ENCODE measurements at regions not wholly inside any gene's neighbourhood (a gene's known extent, or its start where the extent isn't known, plus 50 kb on each side); places are given as distances from the start of the nearest gene placed in this dataset.

DNA sequence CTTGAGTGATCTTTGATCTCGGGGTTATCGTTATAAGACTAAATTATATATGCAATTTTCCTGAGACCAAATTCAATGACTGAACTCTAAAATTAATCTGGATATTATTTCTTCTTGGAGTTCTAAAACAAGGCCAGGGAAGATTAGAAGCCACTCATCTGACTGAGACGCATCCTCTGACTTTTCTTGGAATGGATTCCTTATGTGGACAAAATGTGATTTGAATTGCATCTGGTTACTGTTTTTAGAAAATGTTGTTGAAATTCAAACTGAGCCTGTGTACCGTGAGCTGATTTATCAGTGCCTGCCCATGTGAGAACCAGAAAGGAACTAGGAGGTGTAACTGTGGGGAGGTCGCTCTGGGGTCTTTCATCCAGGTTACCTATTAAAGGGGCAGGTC lies 330.8 kb downstream of the OSR1 start:
- DNase-seq (ENCODE audit: low spot score), result no peak
- TF ChIP-seq, protein P1, sequence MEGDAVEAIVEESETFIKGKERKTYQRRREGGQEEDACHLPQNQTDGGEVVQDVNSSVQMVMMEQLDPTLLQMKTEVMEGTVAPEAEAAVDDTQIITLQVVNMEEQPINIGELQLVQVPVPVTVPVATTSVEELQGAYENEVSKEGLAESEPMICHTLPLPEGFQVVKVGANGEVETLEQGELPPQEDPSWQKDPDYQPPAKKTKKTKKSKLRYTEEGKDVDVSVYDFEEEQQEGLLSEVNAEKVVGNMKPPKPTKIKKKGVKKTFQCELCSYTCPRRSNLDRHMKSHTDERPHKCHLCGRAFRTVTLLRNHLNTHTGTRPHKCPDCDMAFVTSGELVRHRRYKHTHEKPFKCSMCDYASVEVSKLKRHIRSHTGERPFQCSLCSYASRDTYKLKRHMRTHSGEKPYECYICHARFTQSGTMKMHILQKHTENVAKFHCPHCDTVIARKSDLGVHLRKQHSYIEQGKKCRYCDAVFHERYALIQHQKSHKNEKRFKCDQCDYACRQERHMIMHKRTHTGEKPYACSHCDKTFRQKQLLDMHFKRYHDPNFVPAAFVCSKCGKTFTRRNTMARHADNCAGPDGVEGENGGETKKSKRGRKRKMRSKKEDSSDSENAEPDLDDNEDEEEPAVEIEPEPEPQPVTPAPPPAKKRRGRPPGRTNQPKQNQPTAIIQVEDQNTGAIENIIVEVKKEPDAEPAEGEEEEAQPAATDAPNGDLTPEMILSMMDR (IDR thresholded peaks at IDR 0.05; ENCODE audit: extremely low read depth, insufficient read depth, missing control alignments), result no peak
- in situ Hi-C loops (cut with MboI; ENCODE audit: low pct_unique_long_range_greater_than_20kb, low sequenced_read_pairs, unreplicated experiment), result no loop called here

DNA sequence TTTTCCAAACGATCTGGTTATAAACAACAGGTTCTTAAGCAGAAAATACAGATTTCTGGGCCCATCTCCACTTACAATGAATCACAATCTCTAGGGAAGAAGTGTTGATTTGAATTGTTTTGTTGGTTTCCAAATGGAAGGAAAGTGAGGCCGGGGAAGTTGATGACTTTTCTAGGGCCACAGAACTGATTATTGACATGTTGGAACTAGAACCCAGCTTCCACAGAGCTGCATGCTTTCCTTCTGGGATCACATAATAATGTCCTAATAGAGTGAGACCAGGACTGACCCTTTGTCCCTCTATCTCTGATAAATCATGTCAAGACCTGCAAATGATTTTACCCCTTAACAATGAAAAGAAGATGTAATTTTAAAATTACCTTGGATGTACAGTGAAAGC lies 332.2 kb downstream of the OSR1 start:
- in situ Hi-C loops (cut with MboI; ENCODE audit: low pct_unique_long_range_greater_than_20kb, low sequenced_read_pairs, unreplicated experiment), result no loop called here
- DNase-seq (ENCODE audit: low spot score), result no peak
- TF ChIP-seq, protein P1 (IDR thresholded peaks at IDR 0.05; ENCODE audit: extremely low read depth, insufficient read depth, missing control alignments), result no peak

DNA sequence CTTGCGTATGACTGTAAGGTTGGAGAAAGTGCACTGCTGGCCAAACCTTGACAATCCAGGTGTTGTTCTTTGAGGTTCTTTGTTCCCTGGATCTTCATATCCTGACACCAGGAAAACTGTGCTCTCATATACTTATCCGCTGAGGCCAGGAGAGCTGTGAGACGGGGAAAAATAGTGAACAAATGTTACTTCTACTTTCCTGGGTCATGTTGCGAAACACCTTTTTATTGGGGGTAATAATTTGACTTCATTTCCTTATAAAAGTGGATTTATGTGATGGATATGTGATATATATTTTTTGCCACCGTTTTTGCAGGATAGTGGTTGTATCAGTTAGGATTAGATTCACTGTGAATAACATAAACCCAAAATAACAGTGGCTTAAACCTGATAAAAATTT lies 336.1 kb downstream of the OSR1 start:
- in situ Hi-C loops (cut with MboI; ENCODE audit: low pct_unique_long_range_greater_than_20kb, low sequenced_read_pairs, unreplicated experiment), result no loop called here
- DNase-seq (ENCODE audit: low spot score), result no peak
- TF ChIP-seq, protein P1 (IDR thresholded peaks at IDR 0.05; ENCODE audit: extremely low read depth, insufficient read depth, missing control alignments), result no peak

DNA sequence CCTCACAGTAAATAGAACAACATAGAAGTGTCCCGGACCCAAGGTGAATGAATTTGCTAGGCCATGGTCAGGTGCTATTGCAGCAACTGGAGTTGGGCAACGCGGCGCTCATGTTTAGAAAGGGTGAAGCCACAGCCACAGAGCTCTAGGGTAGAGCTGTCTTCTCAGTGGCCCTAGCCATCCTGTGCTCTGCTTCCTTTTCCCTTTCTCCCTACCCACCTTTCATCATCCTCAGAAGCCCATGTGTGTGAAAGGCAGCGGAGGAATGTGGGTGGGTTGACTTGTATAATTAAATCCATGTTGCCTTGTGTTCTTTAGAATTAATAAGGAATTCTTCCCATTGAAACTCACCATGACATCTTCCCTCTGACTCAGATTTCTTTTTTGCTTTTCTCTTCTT lies 336.7 kb downstream of the OSR1 start:
- DNase-seq (ENCODE audit: low spot score), result no peak
- TF ChIP-seq, protein P1 (IDR thresholded peaks at IDR 0.05; ENCODE audit: extremely low read depth, insufficient read depth, missing control alignments), result no peak
- in situ Hi-C loops (cut with MboI; ENCODE audit: low pct_unique_long_range_greater_than_20kb, low sequenced_read_pairs, unreplicated experiment), result no loop called here

DNA sequence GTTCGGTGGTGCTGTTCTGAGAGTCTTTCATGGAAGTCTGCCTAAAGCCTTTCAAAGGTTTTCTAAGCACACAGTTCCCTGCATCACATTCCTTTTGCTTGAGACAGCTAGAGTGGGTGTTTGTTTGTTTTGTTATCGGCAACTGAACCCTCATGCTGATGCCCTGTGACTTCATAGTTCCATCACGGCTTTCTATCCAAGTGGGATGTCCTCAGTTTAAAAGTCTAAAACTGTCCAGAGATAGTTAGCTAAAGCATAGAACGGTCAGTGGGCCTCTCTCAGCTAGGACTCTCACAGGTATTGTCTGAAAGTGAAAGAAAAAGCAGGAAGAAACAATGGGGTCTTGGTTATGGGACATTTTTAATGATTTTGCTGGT lies 337.3 kb downstream of the OSR1 start:
- in situ Hi-C loops (cut with MboI; ENCODE audit: low pct_unique_long_range_greater_than_20kb, low sequenced_read_pairs, unreplicated experiment), result no loop called here
- TF ChIP-seq, protein P1 (IDR thresholded peaks at IDR 0.05; ENCODE audit: extremely low read depth, insufficient read depth, missing control alignments), result no peak
- DNase-seq (ENCODE audit: low spot score), result no peak

DNA sequence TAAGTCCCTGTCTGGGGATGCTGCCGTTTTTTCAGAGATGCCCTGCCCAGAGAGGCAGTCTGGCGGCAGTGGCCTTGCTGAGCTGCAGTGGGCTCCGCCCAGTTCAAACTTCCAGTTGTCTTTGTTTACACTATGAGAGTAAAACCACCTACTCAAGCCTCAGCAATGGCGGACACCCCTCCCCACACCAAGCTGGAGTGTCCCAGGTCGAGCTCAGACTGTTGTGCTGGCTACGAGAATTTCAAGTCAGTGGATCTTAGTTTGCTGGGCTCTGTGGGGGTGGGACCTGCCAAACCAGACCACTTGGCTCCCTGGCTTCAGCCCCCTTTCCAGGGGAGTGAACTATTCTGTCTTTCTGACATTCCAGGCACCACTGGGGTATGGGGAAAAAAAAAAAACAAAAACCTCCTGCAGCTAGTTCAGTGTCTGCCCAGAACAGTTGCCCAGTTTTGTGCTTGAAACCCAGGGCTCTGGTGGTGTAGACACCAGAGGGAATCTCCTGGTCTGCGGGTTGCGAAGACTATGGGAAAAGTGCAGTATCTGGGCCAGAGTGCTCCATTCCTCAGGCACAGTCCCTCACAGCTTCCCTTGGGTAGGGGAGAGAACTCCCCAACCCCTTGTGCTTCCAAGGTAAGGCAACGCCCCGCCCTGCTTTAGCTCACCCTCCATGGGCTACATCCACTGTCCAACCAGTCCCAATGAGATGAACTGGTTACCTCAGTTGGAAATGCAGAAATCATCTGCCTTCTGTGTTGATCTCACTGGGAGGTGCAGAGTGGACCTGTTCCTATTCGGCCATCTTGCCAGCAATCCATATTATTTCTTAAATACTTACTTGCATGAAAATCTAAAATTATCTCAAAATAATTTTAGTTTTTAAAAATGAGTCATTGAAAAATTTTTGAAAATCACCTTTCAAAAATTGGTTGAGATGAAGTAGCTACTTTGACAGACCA lies 338.0 kb downstream of the OSR1 start:
- DNase-seq (ENCODE audit: low spot score), result no peak
- TF ChIP-seq, protein P1 (IDR thresholded peaks at IDR 0.05; ENCODE audit: extremely low read depth, insufficient read depth, missing control alignments), result no peak
- in situ Hi-C loops (cut with MboI; ENCODE audit: low pct_unique_long_range_greater_than_20kb, low sequenced_read_pairs, unreplicated experiment), result no loop called here
